ENCODE measurements at regions not wholly inside any gene's neighbourhood (a gene's known extent, or its start where the extent isn't known, plus 50 kb on each side); places are given as distances from the start of the nearest gene placed in this dataset.

DNA sequence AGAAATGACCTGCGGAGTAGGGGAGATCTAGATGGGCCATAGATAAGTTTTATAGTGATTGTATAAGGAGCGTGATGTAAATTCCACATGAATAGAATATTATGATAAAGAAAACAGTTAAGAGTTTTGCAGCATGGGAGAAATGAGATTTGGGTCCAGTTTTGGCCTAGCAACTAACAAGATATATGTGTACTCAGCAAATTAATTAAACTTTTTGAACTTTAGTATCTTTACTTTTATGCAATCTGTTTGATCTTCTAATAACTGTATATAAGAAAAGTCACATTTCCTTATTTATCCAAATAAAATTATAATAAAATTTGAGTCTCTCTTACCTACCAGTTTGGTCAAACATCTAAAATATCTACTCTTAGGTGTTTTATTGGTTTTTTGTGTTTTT is 1011.8 kb upstream of the NCAM2 start:
- H3K79me2 ChIP-seq (ENCODE audit: control insufficient read depth, insufficient read depth, low read length): no peaks in the 10 kb centered on the region
- intact Hi-C loops (cut with micrococcal nuclease) (loop anchor here (10.0 kb wide), 1 partner anchor 48 kb away; no protein-coding TSS in a partner anchor), in situ Hi-C loops (cut with MboI) (no loop called here)
- H2AFZ ChIP-seq (ENCODE audit: low read depth, low read length): no peak overlapping the region
- H4K20me1 ChIP-seq (replicated peaks; ENCODE audit: control insufficient read depth, insufficient read depth, low read length): no peaks in the 10 kb centered on the region
- H3K9ac ChIP-seq (ENCODE audit: insufficient read depth in 1 of 2, low read depth in 2 of 2, low read length in 2 of 2): no peak overlapping the region
- no peak overlapping the region for H3K4me2 ChIP-seq (ENCODE audit: insufficient read depth, low read length)
- H3K9me1 ChIP-seq (ENCODE audit: control insufficient read depth, insufficient read depth, low read length): no peaks in the 10 kb centered on the region
- FAIRE-seq (no peak), DNase-seq (ENCODE audit: extremely low read depth in 1 of 4, low spot score in 3 of 4) (no peak), ATAC-seq (no peak)
- H3K4me1 ChIP-seq (replicated peaks in 1 of 2; ENCODE audit: control insufficient read depth in 2 of 2, insufficient read depth in 2 of 2, low read length in 2 of 2): no peaks in the 10 kb centered on the region
- no TSS peak for BruUV-seq (replicated peaks)
- H3K4me3 ChIP-seq: no peak overlapping the region
- no peaks in the 10 kb centered on the region for H3K27me3 ChIP-seq (ENCODE audit: control insufficient read depth in 2 of 2, insufficient read depth in 2 of 2, low read length in 2 of 2)
- 42% methylated on average over 2 of the region's 2 CpGs for WGBS (ENCODE audit: insufficient coverage, low coverage, missing lambda C conversion rate)
- no peak overlapping the region for H3K27ac ChIP-seq (ENCODE audit: extremely low read depth, low read depth, low read length)
- no peaks in the 10 kb centered on the region for H3K36me3 ChIP-seq (ENCODE audit: control insufficient read depth, insufficient read depth, low read length)
- POLR2A ChIA-PET: no interaction called here
- no peaks in the 10 kb centered on the region for H3K9me3 ChIP-seq (replicated peaks; ENCODE audit: control insufficient read depth, insufficient read depth, low read depth, low read length)
- TF ChIP-seq MAFG (tag; conservative IDR thresholded peaks at IDR 0.05) (peak; percentile 26; the same call in 1 of the 2 replicates), CBX2 (IDR thresholded peaks at IDR 0.05; ENCODE audit: insufficient read depth, low read length, poor library complexity, severe bottlenecking) (no peak), ZNF311 (CRISPR knock-in tag; IDR thresholded peaks at IDR 0.05) (no peak), ZNF316 (IDR thresholded peaks at IDR 0.05) (peak; percentile 75), C11orf30 (IDR thresholded peaks at IDR 0.05; ENCODE audit: low read depth) (peak; percentile 52; the same call in 1 of the 2 replicates), ZNF41 (CRISPR knock-in tag; conservative IDR thresholded peaks at IDR 0.05) (no peak)
- CTCF ChIA-PET (ENCODE audit: low intra/inter-chr PET ratio): no interaction called here

DNA sequence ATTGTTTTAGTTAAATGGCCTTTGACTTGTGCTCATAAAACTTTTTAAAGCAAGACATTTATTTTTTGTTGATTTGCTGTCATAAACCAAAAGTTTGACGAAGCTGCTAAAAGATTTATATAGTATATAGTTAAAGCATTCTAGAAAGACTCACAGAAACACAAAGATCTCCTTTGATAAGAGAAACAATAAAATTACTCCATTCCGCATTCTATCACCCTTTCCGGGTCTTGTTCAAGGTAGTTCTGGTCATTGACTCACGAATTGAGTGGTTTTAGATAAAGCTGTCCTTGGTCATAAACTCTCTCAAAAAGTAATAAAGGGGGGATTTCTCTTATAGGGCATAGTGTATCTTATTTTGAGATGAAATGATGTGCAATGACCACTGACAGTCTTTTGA is 1010.5 kb upstream of the NCAM2 start:
- FAIRE-seq: no peak
- BruUV-seq (replicated peaks): no TSS peak
- no peak for TF ChIP-seq NFIX (CRISPR knock-in tag; IDR thresholded peaks at IDR 0.05; ENCODE audit: low read depth)
- no peak for TF ChIP-seq POLR3G (IDR thresholded peaks at IDR 0.05; ENCODE audit: extremely low read depth, insufficient read length, insufficient replicate concordance)
- no peak for TF ChIP-seq STAT5A (IDR thresholded peaks at IDR 0.05; ENCODE audit: borderline replicate concordance, low read length)
- TF ChIP-seq MTA2 (IDR thresholded peaks at IDR 0.05; ENCODE audit: low read depth): no peak
- no peak for TF ChIP-seq PHF20 (IDR thresholded peaks at IDR 0.05; ENCODE audit: partially characterized antibody)
- TF ChIP-seq BRD4 (IDR thresholded peaks at IDR 0.05): no peak
- TF ChIP-seq ZSCAN32 (CRISPR knock-in tag; IDR thresholded peaks at IDR 0.05): no peak
- TF ChIP-seq RBFOX2 (IDR thresholded peaks at IDR 0.05; ENCODE audit: low read depth, low read length): no peak
- TF ChIP-seq PML (IDR thresholded peaks at IDR 0.05; ENCODE audit: low read length): no peak
- no peak for TF ChIP-seq ESRRB (CRISPR knock-in tag; IDR thresholded peaks at IDR 0.05; ENCODE audit: borderline replicate concordance)
- TF ChIP-seq, protein P1, sequence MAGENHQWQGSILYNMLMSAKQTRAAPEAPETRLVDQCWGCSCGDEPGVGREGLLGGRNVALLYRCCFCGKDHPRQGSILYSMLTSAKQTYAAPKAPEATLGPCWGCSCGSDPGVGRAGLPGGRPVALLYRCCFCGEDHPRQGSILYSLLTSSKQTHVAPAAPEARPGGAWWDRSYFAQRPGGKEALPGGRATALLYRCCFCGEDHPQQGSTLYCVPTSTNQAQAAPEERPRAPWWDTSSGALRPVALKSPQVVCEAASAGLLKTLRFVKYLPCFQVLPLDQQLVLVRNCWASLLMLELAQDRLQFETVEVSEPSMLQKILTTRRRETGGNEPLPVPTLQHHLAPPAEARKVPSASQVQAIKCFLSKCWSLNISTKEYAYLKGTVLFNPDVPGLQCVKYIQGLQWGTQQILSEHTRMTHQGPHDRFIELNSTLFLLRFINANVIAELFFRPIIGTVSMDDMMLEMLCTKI (IDR thresholded peaks at IDR 0.05; ENCODE audit: partially characterized antibody): no peak
- no peak for TF ChIP-seq LARP7 (IDR thresholded peaks at IDR 0.05)
- TF ChIP-seq ZNF77 (CRISPR knock-in tag; IDR thresholded peaks at IDR 0.05): no peak
- TF ChIP-seq PYGO2 (tag; IDR thresholded peaks at IDR 0.05): no peak
- TF ChIP-seq GTF2E2 (tag; IDR thresholded peaks at IDR 0.05): no peak

More for the DNA sequence above, 1010.5 kb upstream of the NCAM2 start:
- intact Hi-C loops (cut with micrococcal nuclease) (loop anchor here (10.0 kb wide), 1 partner anchor 47 kb away; no protein-coding TSS in a partner anchor), in situ Hi-C loops (cut with MboI) (no loop called here)
- Histone ChIP-seq H3K9me3 (replicated peaks; ENCODE audit: control insufficient read depth, insufficient read depth, low read depth, low read length) (no peaks in the 10 kb centered on the region), H4K20me1 (replicated peaks; ENCODE audit: control insufficient read depth, insufficient read depth, low read length) (no peaks in the 10 kb centered on the region), H3K9me1 (ENCODE audit: control insufficient read depth, insufficient read depth, low read length) (no peaks in the 10 kb centered on the region), H3K4me3 (no peak overlapping the region), H3K27ac (ENCODE audit: extremely low read depth, low read depth, low read length) (no peak overlapping the region), H3K9ac (ENCODE audit: insufficient read depth in 1 of 2, low read depth in 2 of 2, low read length in 2 of 2) (no peak overlapping the region), H3K4me2 (ENCODE audit: insufficient read depth, low read length) (no peak overlapping the region), H3K36me3 (ENCODE audit: control insufficient read depth, insufficient read depth, low read length) (no peaks in the 10 kb centered on the region), H2AFZ (ENCODE audit: low read depth, low read length) (no peak overlapping the region), H3K4me1 (replicated peaks in 1 of 2; ENCODE audit: control insufficient read depth in 2 of 2, insufficient read depth in 2 of 2, low read length in 2 of 2) (no peaks in the 10 kb centered on the region), H3K27me3 (ENCODE audit: control insufficient read depth in 2 of 2, insufficient read depth in 2 of 2, low read length in 2 of 2) (no peaks in the 10 kb centered on the region), H3K79me2 (ENCODE audit: control insufficient read depth, insufficient read depth, low read length) (no peaks in the 10 kb centered on the region)
- ChIA-PET POLR2A (no interaction called here), CTCF (ENCODE audit: low intra/inter-chr PET ratio) (no interaction called here)
- 28% methylated on average over 4 of the region's 4 CpGs for WGBS (ENCODE audit: insufficient coverage, low coverage, missing lambda C conversion rate)
- ATAC-seq (no peak), DNase-seq (ENCODE audit: extremely low read depth in 1 of 4, low spot score in 3 of 4) (no peak)

All from K562 (cell line).